Tibial nerve (tissue), 4 donors: ENCODE measurements at regions not wholly inside any gene's neighbourhood (a gene's known extent, or its start where the extent isn't known, plus 50 kb on each side); places are given as distances from the start of the nearest gene placed in this dataset.

ENCODE experiments used
- DNase-seq, 2 donors: peaks; one replicate each; pipeline ENCODE4 v3.0.0-alpha.2; 2019; ENCODE audit warnings: low spot score in 2 of 2
- H3K27ac ChIP-seq, 4 donors: fragments of 200-600 bp; sonication (generic) in 3 of 4; one replicate each; pipeline ENCODE4 v1.5.1; 2017 to 2019; ENCODE audit warnings: mild to moderate bottlenecking in 1 of 4
- H3K27me3 ChIP-seq, 2 donors: fragments of 200-600 bp; sonication (generic) in 1 of 2; one replicate each; pipeline versions ENCODE4 v1.5.1 to v1.6.0; 2017 to 2019
- H3K36me3 ChIP-seq, 3 donors: fragments of 200-600 bp; sonication (generic); one replicate each; pipeline ENCODE4 v1.5.1; 2018 to 2019
- H3K4me1 ChIP-seq, 4 donors: fragments of 200-600 bp; sonication (generic) in 3 of 4; one replicate each; pipeline ENCODE4 v1.5.1; 2017 to 2019
- H3K4me3 ChIP-seq, 4 donors: fragments of 200-600 bp; sonication (generic) in 3 of 4; one replicate each; pipeline ENCODE4 v1.5.1; 2017 to 2019; ENCODE audit warnings: mild to moderate bottlenecking in 1 of 4, moderate library complexity in 1 of 4
- H3K9me3 ChIP-seq, 4 donors: fragments of 200-600 bp; sonication (generic) in 3 of 4; one replicate each; pipeline ENCODE4 v1.5.1; 2017 to 2019
- CTCF ChIP-seq, 5 experiments: fragments of 200-600 bp in 3 of 5; fragments of 450-650 bp in 2 of 5; sonication (generic) in 3 of 5; IDR thresholded peaks; one replicate each; pipeline ENCODE4 v1.5.1; 2016 to 2019; ENCODE audit warnings: antibody characterized with exemption in 5 of 5, mild to moderate bottlenecking in 3 of 5, moderate library complexity in 2 of 5
- EP300 ChIP-seq, 2 donors: sonication (generic); formaldehyde crosslinking; IDR thresholded peaks; one replicate each; pipeline ENCODE4 v1.6.1; 2017; ENCODE audit warnings: antibody characterized with exemption in 2 of 2, mild to moderate bottlenecking in 1 of 2
- POLR2A ChIP-seq, 2 donors: fragments of 450-650 bp; IDR thresholded peaks; one replicate each; pipeline ENCODE4 v1.6.1; 2017; ENCODE audit warnings: antibody characterized with exemption in 2 of 2, mild to moderate bottlenecking in 2 of 2, moderate library complexity in 2 of 2
- WGBS, 2 donors: methylation state at CpG; one replicate each; pipeline ENCODE4 v1.1.5; 2018; 5-methylcytosine and 5-hydroxymethylcytosine counted together

DNA sequence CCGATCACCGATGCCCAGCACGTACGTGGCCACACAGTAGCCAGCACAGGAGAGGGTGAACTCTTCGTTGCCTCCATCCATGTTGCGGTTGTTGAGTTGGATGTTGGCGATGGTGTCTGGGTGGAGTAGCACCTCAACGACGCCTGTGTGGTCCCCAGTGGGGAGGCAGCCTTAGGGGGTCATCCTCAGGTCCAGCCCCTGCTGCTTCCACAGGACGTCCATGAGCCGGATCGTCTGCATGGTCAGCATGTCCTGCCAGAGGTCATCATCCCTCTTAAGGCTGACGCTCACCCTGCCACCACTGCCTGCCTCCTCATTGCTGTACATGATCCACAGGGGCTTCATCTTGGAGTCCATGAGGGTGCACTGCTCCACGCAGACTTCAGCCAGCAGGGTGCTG, 369.3 kb downstream of the CMPK2 start:
- WGBS, 2 donors: 88 to 94% methylated on average over 13 of the region's 14 CpGs
- H3K4me1 ChIP-seq: no peaks in the 10 kb centered on the region
- H3K9me3 ChIP-seq: peaks cover 0 to 7% (median 0%) of the 10 kb centered on the region in 4 donors
- TF ChIP-seq CTCF (IDR thresholded peaks at IDR 0.05): no peak
- no peak for TF ChIP-seq EP300 (IDR thresholded peaks at IDR 0.05)
- no peak for TF ChIP-seq POLR2A (IDR thresholded peaks at IDR 0.05)
- H3K27ac ChIP-seq: no peak overlapping the region
- no peak for DNase-seq
- no peak overlapping the region for H3K4me3 ChIP-seq
- H3K27me3 ChIP-seq: no peaks in the 10 kb centered on the region
- H3K36me3 ChIP-seq: no peaks in the 10 kb centered on the region

GRCh38 chr2:6497048-6497447, 368.7 kb downstream of the CMPK2 start:
- no peaks in the 10 kb centered on the region for H3K36me3 ChIP-seq
- H3K4me3 ChIP-seq: no peak overlapping the region
- H3K9me3 ChIP-seq: peaks cover 0 to 4% (median 0%) of the 10 kb centered on the region in 4 donors
- WGBS, 2 donors: 93 to 98% methylated on average over 1 of the region's 1 CpG
- no peak for DNase-seq
- no peak for TF ChIP-seq POLR2A (IDR thresholded peaks at IDR 0.05)
- no peak for TF ChIP-seq CTCF (IDR thresholded peaks at IDR 0.05)
- no peak for TF ChIP-seq EP300 (IDR thresholded peaks at IDR 0.05)
- H3K27ac ChIP-seq: no peak overlapping the region
- H3K27me3 ChIP-seq: no peaks in the 10 kb centered on the region
- no peaks in the 10 kb centered on the region for H3K4me1 ChIP-seq

DNA sequence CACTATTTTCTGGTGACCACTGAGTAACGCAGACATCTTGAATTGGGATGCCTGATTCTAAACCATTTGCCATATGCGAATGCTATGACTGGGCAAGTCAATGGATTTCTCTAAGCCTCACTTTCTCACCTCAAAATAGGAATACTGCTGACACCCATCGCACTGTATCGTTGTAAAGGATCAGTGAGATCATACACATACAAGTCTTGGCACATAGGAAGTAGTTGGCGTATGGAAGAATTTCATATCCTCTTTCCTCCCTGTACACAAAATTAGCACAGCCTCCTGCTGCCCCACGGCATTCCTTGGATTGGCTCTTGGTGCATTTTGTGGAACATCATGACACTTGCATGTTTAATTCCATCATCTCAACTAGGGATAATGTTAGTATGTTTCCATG, 366.9 kb downstream of the CMPK2 start:
- no peak for DNase-seq
- Histone ChIP-seq H3K27ac (no peak overlapping the region), H3K4me3 (no peak overlapping the region), H3K4me1 (no peaks in the 10 kb centered on the region), H3K27me3 (no peaks in the 10 kb centered on the region), H3K9me3 (no peaks in the 10 kb centered on the region), H3K36me3 (no peaks in the 10 kb centered on the region)
- WGBS, 2 donors: 92 to 93% methylated on average over 6 of the region's 6 CpGs
- no peak for TF ChIP-seq CTCF (IDR thresholded peaks at IDR 0.05)
- TF ChIP-seq EP300 (IDR thresholded peaks at IDR 0.05): no peak
- TF ChIP-seq POLR2A (IDR thresholded peaks at IDR 0.05): no peak

GRCh38 chr2:6499691-6500090, 366.0 kb downstream of the CMPK2 start:
- no peaks in the 10 kb centered on the region for H3K4me1 ChIP-seq
- H3K36me3 ChIP-seq: no peaks in the 10 kb centered on the region
- H3K9me3 ChIP-seq: no peaks in the 10 kb centered on the region
- WGBS, 2 donors: 86 to 87% methylated on average over 2 of the region's 2 CpGs
- no peak for TF ChIP-seq CTCF (IDR thresholded peaks at IDR 0.05)
- no peak overlapping the region for H3K4me3 ChIP-seq
- no peaks in the 10 kb centered on the region for H3K27me3 ChIP-seq
- DNase-seq: no peak
- H3K27ac ChIP-seq: no peak overlapping the region

DNA sequence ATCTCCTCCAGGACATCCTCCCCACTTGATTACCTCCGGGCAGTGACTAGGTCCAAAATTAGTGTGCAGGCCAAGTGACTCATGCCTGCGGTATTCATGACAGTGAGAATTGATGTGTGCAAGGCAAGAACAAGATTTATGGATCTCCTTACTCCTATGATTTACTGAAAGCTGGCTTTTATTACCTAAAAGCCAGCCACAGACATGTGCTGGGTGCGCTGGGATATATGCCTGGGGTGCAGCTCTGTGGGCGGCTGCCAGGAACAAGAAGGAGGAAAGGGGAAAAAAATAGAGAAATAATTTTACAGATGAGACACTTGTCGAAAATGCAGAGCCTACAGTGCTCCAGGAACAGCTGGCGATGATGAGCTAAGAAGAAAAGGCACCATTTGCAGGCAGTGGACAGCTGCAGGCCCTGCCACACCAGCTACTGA, 359.3 kb downstream of the CMPK2 start:
- no peak for DNase-seq
- no peaks in the 10 kb centered on the region for H3K27me3 ChIP-seq
- H3K36me3 ChIP-seq: no peaks in the 10 kb centered on the region
- H3K4me1 ChIP-seq: no peaks in the 10 kb centered on the region
- no peak overlapping the region for H3K4me3 ChIP-seq
- H3K27ac ChIP-seq: no peak overlapping the region
- WGBS, 2 donors: 40 to 48% methylated on average over 6 of the region's 6 CpGs
- no peaks in the 10 kb centered on the region for H3K9me3 ChIP-seq
- no peak for TF ChIP-seq POLR2A (IDR thresholded peaks at IDR 0.05)
- TF ChIP-seq EP300 (IDR thresholded peaks at IDR 0.05): no peak
- TF ChIP-seq CTCF (IDR thresholded peaks at IDR 0.05): no peak
